GM21737 (cell line): ENCODE measurements at regions not wholly inside any gene's neighbourhood (a gene's known extent, or its start where the extent isn't known, plus 50 kb on each side); places are given as distances from the start of the nearest gene placed in this dataset.
"Not testable (repeated sequence)": the region's sequence is repeated elsewhere in the genome, so short reads cannot be mapped to it uniquely, and the experiment has no call there.

Experiments
- ATAC-seq: cut with Tn5 transposase; IDR thresholded peaks from one replicate; pipeline ENCODE4 v1.9.1; 2021; ENCODE audit warnings: mild to moderate bottlenecking, moderate library complexity; ENCODE audit not compliant: unreplicated experiment

DNA sequence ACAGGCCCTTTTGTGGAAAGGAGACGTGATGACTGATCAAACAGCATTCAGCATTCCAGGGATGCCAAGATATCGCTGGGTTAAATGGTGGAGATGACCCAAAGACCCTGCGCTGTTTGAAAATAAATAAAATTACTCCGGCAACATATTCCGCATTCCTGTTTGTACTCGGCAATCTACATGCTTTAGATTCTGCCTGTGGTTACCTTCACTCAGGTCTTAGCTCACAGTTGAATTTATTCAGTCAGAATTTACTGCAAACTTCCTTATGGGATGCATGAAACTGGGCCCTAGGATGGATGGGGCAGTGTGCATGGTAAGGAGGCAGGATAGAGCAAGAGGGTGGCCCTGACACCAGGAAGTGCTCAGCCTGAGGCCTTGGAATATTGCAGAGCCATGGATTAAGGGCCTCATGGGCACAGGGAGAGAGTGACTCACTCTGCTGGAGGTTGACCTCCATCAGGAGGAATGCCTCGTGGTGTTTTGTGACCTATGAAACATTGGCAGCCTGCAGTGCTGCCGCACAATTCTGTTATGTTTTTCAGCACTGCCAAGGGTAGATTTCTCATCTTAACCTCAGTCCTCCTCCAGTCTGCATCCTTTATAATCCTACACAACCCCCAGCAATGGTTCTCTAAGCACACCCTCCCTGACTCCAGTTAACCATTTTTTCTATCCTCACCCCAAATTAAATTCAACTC is 321.4 kb downstream of the IRS1 start:
- no peak for ATAC-seq

DNA sequence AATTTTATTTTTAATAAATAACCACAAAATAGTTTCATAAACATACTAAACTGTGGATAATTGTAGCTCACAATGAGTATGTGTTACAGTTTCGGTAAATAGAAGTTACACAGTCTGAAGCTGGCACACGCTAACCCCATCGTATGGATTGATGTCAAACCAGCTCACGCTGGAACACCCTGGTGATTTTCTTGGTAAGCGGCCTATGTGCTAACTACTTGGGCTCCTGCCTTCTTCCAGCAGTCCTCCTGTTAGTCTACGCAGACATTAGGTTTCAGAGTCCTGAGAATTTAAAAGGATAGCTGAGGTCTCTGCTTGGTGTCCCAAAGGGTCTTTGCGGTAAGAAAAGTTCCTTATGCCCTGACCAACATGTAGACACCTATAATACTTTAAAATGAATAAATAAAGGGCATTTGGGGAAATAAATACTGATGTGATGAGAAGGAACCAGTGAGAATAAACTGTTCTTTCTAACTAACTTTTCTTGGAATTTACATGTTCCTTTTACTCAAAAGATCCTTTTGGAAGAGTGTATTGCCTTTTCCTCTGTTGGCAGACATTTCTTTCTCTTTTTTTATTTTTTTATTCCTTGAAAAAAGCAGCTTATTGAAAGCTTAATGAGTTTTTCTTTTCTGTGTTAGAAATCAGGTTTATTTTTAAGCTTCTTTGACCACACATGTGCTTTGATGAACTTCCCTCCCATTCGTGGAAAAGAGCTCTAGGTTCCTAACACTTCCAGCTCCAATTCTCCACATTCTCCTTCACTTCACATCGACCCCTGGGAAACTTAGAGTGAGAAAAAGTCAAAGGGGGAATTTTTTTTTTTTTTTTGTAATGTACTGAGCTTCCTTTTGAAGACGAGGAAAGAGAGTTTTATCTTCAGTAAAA is 322.2 kb downstream of the IRS1 start:
- ATAC-seq: no peak

DNA sequence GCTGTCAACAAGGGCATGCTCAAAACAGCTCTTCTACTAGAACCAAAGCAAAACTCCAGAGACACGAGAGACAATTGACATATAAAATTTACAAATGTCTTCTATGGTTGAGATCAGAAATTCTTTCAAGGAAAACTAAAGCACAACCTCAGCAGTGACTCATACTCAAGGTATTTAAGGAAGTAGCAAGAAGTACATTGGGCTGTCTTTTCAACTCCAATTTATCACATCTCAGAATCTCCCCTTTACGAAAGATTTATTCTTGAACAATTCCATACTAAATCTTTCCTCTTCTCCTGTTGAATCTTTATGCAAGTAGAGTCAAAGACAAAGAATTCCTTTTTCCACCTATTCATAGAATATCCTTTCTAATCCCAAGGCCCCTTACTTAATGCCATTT is 324.0 kb downstream of the IRS1 start:
- no peak for ATAC-seq

DNA sequence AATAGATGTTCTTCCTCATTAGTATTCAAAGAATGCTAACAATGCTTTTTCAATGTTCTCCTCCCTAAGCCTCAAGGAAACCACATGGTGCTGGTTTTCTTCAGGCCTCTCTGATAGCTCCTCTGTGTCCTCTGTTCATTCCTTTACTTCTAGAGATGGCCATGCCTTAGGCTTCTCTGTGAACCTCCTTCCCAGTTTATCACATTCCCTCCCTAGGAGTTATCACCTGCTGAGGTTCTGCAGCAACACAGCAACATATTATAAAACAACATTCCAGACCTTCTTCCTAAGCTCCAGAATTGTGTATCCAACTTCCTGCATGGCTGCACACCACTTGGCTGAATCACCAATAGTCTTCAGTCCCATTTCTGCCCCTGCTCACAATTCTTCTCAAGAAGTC is 325.5 kb downstream of the IRS1 start:
- ATAC-seq: no peak

DNA sequence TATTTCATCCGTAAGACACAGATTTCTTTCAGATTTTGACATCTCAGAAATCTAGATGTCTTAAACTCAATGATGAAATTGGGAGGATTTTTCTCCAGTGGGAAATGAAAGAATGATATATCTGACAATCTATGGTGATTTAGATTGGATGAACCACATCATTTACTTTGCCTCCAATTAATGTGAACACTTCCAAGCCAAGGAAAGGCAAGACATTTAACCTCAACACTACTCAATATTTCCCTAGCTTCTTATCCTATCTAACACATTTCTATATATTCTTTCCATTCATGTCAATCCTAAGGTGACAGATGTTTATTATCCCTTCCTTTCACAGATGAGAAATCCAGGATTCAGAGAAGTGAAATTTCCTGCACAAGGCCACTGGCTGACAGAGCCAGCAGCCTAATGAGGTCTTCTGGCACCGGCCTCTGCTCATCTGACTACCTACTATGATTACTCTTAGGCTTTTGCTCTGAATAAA is 327.6 kb downstream of the IRS1 start:
- ATAC-seq: no peak

DNA sequence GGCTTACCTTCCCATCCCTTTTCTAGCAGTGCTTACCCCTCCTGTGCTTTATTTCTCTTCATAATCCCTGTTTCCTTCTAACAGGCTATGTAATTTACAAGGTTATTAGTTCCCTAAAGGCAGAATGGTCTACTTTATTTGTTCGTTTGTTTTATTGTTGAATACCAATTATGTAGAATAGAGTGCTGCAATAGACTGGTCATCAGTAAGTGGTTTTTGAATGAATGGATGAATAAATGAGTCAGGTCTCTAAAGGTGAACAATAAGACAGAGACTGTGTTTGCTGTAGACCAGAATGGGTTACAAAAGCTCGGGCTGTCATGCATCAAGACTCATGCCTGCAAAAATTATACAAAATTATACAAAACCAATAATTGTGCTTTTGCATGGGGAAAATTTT is 332.0 kb downstream of the IRS1 start:
- ATAC-seq: no peak

DNA sequence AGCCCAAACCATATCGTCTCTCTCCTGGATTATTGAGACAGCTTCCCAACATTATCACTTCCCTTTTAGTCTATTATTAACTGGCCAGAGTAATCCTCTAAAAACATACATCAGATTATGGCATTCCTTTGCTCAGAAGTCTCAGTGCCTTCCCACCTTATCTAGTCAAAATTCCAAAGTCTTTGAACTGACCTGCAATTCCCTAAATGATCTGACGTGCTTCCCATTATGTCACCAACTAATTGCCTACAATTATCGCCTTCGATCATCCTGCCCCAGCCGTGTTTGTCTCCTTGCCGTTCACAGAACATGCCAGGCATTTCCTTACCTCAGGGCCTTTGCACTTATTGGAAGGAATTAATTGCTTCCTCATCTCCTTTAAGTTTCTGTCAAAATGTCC is 332.4 kb downstream of the IRS1 start:
- ATAC-seq: no peak

DNA sequence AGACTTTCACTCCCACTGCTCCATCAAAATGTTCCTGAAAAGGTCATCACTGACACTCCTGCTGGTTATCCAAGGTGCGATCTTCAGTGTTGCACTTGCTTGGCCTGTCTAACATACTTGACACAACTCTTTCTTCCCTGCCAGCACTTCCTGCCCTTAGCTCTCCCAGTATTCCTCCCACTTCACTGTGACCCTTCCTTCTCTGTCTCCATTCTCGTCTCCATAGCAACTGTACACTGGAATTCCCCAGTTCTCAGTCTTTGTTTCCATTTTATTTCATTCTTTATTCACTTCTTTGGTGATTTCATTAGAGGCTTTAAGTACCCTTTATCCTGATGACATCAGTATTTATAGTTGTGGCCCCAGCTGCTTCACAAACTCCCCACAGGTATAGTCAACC is 333.0 kb downstream of the IRS1 start:
- no peak for ATAC-seq

DNA sequence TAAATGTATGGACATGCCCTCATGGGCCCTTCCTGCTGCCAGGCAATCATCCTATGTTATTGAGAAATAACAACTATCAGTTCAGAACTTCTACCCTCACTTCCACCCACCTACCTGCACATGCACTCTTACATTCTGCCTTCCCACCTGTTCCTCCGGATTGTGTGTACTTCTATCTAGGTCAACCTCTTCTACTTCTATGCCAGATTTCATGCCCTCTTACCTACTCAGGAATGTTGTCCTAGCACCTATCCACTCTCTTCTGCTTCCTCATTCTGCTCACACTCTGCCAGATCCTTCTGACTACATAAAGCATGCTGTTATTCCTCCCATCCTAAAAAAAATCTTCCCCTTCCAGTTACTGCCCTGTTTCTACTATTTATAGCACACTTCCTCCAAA is 333.5 kb downstream of the IRS1 start:
- no peak for ATAC-seq

DNA sequence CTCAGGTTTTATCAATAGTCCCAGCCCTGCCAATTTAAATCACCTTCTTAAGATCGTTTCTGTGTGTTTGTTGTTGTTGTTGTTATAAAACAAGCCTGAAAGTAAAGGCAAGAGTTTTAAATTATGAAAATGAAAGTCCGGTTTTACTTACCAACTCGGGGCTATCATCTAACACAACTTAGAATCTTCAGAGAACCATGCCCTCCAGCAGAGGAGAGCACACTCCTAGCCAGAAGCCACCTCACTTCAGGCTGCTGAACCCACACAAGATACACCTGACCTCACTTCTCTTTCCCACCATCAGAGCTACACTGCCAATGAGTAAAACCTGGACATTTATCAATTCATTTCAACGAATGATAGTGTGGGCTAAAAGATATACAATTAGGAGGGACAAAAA is 335.2 kb downstream of the IRS1 start:
- ATAC-seq: no peak

DNA sequence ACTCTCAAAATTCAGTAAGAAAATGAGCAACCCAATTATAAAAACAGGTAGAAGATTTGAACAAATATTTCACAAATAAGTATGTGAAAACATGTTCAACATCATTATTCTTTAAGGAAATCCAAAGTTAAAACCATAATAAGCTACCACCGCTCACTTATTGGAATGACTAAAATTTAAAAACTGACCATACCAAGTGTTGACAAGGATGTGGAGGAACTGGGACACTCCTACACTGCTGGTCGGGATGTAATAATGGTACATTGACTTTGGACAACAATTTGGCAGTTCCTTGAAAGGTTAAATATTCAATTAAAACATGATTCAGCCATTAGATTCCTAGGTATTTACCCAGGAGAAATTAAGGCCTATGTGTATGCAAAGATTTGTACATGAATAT is 336.5 kb downstream of the IRS1 start:
- ATAC-seq: no peak

DNA sequence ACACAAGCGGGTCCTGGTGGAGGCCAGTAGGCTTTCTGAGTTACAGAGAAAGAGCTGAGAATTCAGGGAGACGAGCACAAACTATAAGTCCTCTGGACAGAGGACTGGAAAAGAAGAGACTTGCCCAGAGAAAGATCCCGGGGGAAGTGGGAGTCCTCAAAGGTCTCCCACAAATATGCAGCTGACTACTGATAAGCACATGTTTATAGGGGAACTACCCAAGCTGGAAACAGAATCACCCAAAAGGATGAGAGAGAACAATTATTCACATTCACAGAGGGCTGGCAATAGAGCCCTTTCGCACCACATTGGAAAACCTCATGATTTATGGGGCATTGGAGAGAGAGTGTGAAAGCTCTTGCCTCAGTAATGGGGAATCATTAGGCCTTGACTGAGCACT is 337.6 kb downstream of the IRS1 start:
- no peak for ATAC-seq

DNA sequence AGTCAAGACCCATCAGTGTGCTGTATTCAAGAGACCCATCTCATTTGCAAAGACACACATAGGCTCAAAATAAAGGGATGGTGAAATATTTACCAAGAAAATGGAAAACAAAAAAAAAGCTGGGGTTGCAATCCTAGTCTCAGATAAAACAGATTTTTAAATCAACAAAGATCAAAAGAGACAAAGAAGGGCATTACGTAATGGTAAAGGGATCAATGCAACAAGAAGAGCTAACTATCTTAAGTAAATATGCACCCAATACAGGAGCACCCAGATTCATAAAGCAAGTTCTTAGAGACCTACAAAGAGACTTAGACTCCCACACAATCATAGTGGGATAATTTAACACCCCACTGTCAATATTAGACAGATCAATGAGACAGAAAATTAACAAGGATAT is 343.5 kb downstream of the IRS1 start:
- ATAC-seq: not testable (repeated sequence)

DNA sequence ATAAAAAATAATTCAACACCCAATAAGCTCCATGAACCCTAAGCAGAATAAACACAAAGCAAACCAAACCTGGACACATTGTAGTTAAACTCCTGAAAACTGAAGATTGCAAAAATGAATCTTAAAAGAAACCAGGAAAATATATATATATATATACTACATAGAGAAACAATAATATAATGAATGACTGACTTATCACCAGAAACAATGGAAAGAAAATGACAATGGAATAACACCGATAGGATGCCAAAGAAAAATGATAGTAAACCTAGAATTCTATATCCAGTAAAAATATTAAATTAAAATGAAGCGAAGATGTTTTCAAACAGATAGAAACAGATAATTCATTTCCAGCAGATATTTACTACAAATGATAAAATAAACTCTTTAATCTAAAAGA is 346.9 kb downstream of the IRS1 start:
- ATAC-seq: no peak

DNA sequence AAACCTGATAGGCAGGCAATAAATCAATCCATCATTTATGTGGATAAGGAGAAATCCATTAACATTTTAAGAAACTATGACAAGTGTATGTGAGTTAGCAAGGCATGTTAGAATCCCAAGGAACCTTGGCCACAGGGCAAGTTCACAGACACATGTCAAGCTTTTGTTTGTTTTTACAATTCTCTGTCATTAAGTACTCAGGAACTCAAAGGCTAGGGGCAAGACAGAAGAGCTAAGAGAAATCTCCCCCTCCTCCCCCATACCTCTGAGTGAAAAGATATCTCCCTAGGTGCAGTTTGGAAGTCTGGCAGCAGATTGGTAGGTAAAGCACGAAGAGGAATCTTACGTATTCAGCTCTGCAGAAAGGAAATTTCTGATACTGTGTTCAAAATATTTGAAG is 348.1 kb downstream of the IRS1 start:
- ATAC-seq: no peak

DNA sequence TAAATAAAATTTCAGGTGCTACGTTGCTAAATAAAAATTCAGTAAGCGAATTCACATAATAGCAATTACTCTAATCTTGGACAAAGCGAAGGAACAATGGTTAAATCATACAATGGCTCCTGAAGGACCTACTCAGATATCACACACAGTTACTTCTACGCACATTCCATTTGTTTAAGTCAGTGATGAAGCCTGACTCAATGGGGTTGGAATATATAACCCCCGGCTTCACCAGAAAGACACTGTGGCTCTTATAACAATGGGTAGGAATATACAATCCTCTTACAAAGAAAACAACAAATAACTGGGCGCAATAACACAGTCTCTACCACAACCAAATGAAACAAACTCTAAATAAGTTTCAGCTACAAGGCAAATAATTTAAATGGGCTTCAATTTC is 349.5 kb downstream of the IRS1 start:
- ATAC-seq: no peak

DNA sequence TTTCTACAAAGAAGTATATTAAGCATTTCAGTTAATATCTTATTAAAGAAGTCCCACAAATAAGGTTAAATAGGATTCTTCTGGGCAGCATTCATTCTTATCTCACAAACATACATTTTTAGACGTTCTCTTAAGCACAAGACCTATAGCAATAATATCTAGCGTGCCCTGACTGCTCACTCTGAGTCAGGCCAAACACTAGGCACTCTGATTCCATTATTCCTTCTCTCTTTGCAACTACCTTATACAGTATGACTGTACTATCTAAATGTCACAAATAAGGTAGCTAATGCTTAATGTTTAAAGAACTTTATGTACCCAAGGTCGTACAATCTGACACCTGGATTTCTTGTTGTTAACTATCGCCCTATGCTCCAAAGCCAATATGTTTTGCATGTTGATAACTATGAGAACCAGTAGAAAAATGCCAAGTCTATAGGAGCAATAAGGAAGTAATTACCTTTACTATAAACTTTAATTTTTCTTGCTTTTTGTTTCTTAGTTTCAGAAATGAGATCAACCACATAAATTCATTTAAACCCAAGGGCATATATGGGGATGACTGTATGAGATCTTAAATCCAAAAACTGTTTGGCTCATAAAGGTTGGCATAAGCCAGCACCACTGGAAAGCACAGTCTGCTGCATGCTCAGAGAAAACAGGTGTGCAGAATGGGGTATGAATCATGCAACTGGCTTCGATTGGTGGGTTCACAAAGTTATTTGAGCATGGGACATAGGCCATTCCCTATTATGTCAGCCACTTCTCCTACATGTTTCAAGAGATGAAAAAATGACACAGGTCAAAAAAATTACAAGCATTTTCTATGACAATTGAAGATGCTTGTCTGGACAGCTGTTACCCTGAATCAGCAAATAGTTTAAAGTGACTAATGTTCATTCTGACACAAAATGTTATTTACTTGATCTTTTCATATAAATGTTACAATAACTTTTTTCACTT is 352.0 kb downstream of the IRS1 start:
- no peak for ATAC-seq

DNA sequence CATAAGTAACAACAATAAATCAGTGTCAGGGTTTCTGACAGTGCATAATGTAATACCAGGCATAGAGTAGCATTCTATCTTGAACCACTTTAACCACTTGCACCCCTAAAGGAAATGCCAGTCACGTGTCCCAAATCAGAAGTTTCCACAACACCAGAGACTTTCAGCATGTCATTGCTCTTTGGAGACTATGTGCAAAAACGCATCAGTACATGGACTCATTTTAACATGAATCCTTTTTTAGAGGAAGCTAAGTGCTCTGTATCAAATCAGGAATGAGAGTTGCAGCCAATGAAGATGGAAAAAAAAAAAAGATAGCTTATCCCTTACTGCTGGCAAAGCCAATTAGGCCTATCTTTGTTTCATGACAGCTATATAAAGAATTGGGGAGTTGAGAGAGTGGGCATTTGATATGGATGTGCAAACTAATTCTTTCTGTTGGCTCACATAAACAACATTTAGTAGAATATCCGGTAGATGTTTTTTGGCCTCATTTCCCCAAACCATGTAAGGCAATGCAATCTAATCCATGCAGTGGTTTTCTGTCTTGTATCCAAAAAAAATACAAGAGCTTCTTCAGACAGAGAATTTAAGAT is 353.1 kb downstream of the IRS1 start:
- ATAC-seq: no peak

DNA sequence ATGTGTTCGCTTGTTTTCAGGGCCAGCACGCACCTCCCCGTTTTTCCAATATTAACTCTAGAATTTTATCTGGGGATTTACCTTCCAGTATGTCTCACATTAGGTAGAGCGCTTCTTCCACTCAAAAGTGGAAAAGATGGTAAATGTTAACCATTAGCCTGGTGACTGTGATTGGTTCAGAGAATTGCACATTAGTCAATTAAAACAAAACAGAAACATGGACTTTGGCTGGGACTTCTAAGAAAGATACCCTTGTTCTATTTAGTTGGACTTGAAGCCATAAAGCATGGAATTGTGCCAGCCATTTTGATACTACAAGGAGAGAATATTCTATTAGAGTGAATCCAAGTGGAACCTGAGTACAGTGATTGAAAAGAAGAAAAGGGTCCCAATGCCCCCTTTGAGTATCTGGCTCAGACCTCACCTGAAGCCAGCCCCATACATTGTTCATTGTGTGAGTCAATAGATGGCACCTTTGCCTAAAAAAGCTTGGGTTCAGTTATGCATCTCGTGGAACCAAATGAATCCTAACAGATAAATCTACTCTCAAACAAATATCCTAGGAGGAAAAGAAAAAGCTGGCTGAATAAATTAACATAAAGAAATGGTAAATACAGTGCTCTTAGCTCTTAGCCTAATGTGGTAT is 354.3 kb downstream of the IRS1 start:
- no peak for ATAC-seq

DNA sequence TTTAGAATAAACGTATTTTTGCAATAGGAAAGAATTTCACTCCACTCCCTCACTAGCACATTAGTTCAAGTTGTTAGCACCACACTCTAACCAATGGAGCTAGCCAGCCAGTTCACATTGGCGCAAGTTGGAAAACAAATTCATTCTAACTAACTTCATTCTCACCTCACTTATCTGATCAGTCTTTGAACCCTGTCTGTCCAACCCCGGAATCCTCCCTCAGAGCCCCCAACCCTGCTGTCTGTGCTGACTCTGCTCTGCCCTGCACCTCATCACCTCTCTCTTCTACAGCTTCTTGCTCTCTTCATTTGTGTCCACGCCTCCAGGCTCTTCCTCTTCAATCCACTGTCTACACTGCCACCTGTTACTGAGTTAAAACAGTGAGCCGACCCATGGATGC is 356.5 kb downstream of the IRS1 start:
- ATAC-seq: no peak
